ENCODE measurements at regions not wholly inside any gene's neighbourhood (a gene's known extent, or its start where the extent isn't known, plus 50 kb on each side); places are given as distances from the start of the nearest gene placed in this dataset.

DNA sequence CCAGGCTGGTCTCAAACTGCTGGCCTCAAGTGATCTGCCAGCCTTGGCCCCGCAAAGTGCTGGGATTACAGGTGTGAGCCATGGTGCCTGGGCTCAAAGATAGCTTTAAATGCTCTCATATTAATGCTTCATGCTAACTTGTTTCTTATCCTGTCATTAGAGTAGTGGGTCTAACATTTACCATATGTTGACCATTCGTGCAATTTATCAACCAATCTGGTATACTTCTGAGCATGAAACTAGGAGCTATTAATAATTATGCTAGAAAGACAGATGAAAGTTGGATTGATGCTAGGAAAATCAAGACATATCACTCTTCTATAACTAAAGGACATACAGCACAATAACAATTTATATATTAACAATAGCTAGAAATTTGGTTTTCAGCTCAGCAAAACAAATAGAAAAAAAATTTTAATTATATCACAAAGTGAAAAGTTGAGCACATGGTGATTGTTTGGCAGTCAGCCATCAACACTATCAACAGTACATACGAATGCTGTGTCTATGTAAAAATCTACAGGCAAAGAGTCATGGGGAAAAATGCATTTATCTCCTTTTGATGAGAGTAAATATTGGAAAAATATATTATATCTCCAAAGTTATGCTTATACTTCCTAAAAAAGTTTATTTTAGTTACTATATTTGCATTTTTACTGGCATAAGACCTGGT is 112.1 kb upstream of the ABCB5 start:
- H3K27me3 Mint-ChIP-seq (ENCODE audit: low read depth): peaks cover 21% of the 10 kb centered on the region
- H3K27ac Mint-ChIP-seq: no peak overlapping the region
- TF ChIP-seq, protein P1, sequence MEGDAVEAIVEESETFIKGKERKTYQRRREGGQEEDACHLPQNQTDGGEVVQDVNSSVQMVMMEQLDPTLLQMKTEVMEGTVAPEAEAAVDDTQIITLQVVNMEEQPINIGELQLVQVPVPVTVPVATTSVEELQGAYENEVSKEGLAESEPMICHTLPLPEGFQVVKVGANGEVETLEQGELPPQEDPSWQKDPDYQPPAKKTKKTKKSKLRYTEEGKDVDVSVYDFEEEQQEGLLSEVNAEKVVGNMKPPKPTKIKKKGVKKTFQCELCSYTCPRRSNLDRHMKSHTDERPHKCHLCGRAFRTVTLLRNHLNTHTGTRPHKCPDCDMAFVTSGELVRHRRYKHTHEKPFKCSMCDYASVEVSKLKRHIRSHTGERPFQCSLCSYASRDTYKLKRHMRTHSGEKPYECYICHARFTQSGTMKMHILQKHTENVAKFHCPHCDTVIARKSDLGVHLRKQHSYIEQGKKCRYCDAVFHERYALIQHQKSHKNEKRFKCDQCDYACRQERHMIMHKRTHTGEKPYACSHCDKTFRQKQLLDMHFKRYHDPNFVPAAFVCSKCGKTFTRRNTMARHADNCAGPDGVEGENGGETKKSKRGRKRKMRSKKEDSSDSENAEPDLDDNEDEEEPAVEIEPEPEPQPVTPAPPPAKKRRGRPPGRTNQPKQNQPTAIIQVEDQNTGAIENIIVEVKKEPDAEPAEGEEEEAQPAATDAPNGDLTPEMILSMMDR (IDR thresholded peaks at IDR 0.05; ENCODE audit: unreplicated experiment): no peak
- peaks cover 32% of the 10 kb centered on the region for H3K9me3 Mint-ChIP-seq
- no peak for DNase-seq (ENCODE audit: low spot score in 2 of 2, unreplicated experiment in 2 of 2)
- no peaks in the 10 kb centered on the region for H3K4me1 Mint-ChIP-seq
- peaks cover 14% of the 10 kb centered on the region for H3K36me3 Mint-ChIP-seq
- no peak overlapping the region for H3K4me3 Mint-ChIP-seq

DNA sequence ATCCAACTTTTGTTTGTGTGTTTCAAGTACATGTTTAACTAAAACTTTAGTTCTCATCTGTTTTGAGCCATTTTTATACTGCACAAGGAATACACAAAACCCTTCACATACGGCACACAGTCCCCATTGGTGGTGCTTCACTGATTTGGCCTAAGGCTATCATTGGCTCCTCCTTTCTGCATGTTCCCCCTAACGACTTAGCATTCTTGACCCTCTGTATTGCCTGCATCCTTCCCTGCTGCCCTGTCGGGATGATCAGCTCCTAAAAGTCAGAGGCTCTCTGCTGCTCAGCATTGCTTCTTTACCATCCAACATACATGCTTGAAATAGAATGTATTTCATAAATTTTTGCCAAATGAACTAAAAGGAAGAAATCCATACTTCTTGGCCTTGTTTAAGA is 111.4 kb upstream of the ABCB5 start:
- H3K27me3 Mint-ChIP-seq (ENCODE audit: low read depth): peaks cover 27% of the 10 kb centered on the region
- H3K9me3 Mint-ChIP-seq: peaks cover 25% of the 10 kb centered on the region
- DNase-seq (ENCODE audit: low spot score in 2 of 2, unreplicated experiment in 2 of 2): no peak
- no peak overlapping the region for H3K27ac Mint-ChIP-seq
- peaks cover 9% of the 10 kb centered on the region for H3K36me3 Mint-ChIP-seq
- no peak overlapping the region for H3K4me3 Mint-ChIP-seq
- no peaks in the 10 kb centered on the region for H3K4me1 Mint-ChIP-seq
- TF ChIP-seq, protein P1 (IDR thresholded peaks at IDR 0.05; ENCODE audit: unreplicated experiment): no peak

DNA sequence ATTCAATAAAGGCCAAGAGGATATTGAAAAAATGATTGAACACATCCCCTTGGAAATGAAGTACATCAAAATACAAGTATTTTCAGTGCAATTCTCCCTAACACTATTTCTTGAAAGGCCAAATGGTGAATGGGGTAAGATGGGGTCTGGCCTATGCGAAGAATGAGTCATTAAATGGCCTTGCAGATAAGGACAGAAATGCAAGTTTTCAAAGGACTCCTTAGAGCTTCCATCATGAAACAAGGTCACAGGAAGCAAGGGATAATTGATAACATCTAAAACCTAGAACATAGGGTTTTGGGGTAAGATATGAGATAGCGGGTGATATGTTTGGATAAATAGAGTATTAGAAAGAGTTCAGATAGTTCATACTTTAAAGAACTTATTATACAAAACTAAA is 109.3 kb upstream of the ABCB5 start:
- H3K4me3 Mint-ChIP-seq: no peak overlapping the region

DNA sequence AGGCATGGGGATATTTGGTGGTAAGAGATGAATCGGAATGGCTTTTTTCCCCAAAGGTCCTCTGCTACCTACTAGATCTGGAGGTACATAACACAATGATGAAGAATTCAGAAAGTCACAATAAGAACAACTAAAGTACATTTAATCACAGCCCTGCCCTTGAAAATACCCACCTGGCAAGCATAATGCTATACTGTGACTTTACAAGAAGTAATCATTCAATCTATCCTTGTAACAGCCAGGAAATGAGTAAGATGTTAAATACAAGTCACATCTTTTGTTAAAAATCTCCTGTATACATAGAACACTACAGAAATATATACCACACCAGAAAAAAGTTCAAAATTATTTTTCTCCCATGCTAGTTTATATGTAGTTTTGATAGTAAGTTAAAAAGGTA is 108.3 kb upstream of the ABCB5 start:
- no peak overlapping the region for H3K27ac Mint-ChIP-seq
- no peaks in the 10 kb centered on the region for H3K9me3 Mint-ChIP-seq
- H3K4me3 Mint-ChIP-seq: no peak overlapping the region
- no peaks in the 10 kb centered on the region for H3K36me3 Mint-ChIP-seq
- peaks cover 4% of the 10 kb centered on the region for H3K4me1 Mint-ChIP-seq
- TF ChIP-seq, protein P1 (IDR thresholded peaks at IDR 0.05; ENCODE audit: unreplicated experiment): no peak
- no peak for DNase-seq (ENCODE audit: low spot score in 2 of 2, unreplicated experiment in 2 of 2)
- peaks cover 52% of the 10 kb centered on the region for H3K27me3 Mint-ChIP-seq (ENCODE audit: low read depth)

More for the DNA sequence above, 109.3 kb upstream of the ABCB5 start:
- H3K36me3 Mint-ChIP-seq: no peaks in the 10 kb centered on the region
- no peak overlapping the region for H3K27ac Mint-ChIP-seq
- TF ChIP-seq, protein P1 (IDR thresholded peaks at IDR 0.05; ENCODE audit: unreplicated experiment): no peak
- no peak for DNase-seq (ENCODE audit: low spot score in 2 of 2, unreplicated experiment in 2 of 2)
- H3K4me1 Mint-ChIP-seq: peaks cover 4% of the 10 kb centered on the region
- peaks cover 44% of the 10 kb centered on the region for H3K27me3 Mint-ChIP-seq (ENCODE audit: low read depth)
- H3K9me3 Mint-ChIP-seq: peaks cover 5% of the 10 kb centered on the region

DNA sequence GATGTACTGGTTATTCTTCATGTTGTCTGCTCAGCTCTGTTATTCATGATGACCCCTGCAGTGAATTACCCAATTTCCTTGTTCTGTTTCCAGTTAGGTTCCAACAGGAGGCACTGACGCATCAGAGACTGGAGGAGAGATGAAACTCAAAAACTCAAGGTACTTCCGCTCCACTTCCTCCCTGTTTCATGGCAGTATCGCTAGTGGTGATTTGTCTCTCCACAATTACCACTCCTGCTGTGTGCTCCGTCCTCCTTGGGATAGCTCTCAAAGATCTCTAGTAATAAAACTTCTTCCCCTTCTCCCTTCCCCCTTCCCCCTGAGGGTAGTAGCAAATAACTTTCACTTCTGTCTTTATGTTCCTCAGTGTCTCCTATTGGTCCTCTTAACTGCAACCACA is 107.4 kb upstream of the ABCB5 start:
- peaks cover 60% of the 10 kb centered on the region for H3K27me3 Mint-ChIP-seq (ENCODE audit: low read depth)
- DNase-seq (ENCODE audit: low spot score in 2 of 2, unreplicated experiment in 2 of 2): no peak
- H3K4me3 Mint-ChIP-seq: no peak overlapping the region
- no peak overlapping the region for H3K27ac Mint-ChIP-seq
- H3K9me3 Mint-ChIP-seq: no peaks in the 10 kb centered on the region
- H3K4me1 Mint-ChIP-seq: peaks cover 6% of the 10 kb centered on the region
- H3K36me3 Mint-ChIP-seq: no peaks in the 10 kb centered on the region
- TF ChIP-seq, protein P1 (IDR thresholded peaks at IDR 0.05; ENCODE audit: unreplicated experiment): no peak
